GM12878 (cell line): ENCODE measurements at regions not wholly inside any gene's neighbourhood (a gene's known extent, or its start where the extent isn't known, plus 50 kb on each side); places are given as distances from the start of the nearest gene placed in this dataset.

Source experiments
- ATAC-seq: fragments of 200-7000 bp; cut with Tn5 transposase; 3 replicates; pipeline ENCODE4 v1.9.1; 2020; ENCODE audit warnings: mild to moderate bottlenecking, moderate library complexity
- BruUV-seq: library from RNA; stranded (reverse); fragments of 400-500 nt; replicated peaks from 2 replicates; lab custom pipeline; 2021; lab: Mats Ljungman, UMichigan
- CTCF ChIA-PET: fragments of 300-600 bp; sonication (Branson Sonifier 250); formaldehyde crosslinking; extraction: SDS; loops from one replicate; lab custom pipeline; 2021; ENCODE audit warnings: inconsistent platforms; lab: Yijun Ruan, JAX
- POLR2A ChIA-PET: fragments of 350-600 bp; formaldehyde crosslinking; extraction: SDS; loops from one replicate; lab custom pipeline; 2021; ENCODE audit warnings: inconsistent platforms; lab: Charles Lee
- RAD21 ChIA-PET: fragments of 300-600 bp; sonication (Branson Sonifier 250); formaldehyde crosslinking; loops from one replicate; lab custom pipeline; 2023; ENCODE audit warnings: antibody characterized with exemption; ENCODE audit not compliant: unreplicated experiment; lab: Charles Lee
- SMC1A ChIA-PET: fragments of 300-600 bp; sonication (Branson Sonifier 250); formaldehyde crosslinking; loops from one replicate; lab custom pipeline; 2023; ENCODE audit not compliant: unreplicated experiment, uncharacterized antibody; lab: Charles Lee
- DNase-seq: peaks from one replicate; pipeline ENCODE4 v3.0.0-alpha.2; 2011; ENCODE audit warnings: low read depth, low spot score
- FAIRE-seq: peaks from 3 replicates; lab custom pipeline; 2011; peaks lifted over from hg19 to GRCh38; lab: Jason Lieb, UNC
- H2AFZ ChIP-seq: 2 replicates; pipeline ENCODE4 v1.6.0; 2011; ENCODE audit warnings: low read depth, low read length, control low read depth; ENCODE audit not compliant: control insufficient read depth
- H3K27ac ChIP-seq: 2 replicates; pipeline ENCODE4 v1.5.1; 2011; ENCODE audit warnings: control low read depth; ENCODE audit not compliant: control insufficient read depth, insufficient read depth
- H3K27me3 ChIP-seq, 2 experiments: replicated peaks in 1 of 2; 2 replicates each; pipeline versions ENCODE4 v1.6.0 to v1.6.1; 2011; ENCODE audit warnings: low read length in 1 of 2; ENCODE audit not compliant: control insufficient read depth in 2 of 2, insufficient read depth in 2 of 2
- H3K36me3 ChIP-seq, 2 experiments: 2 replicates each; pipeline ENCODE4 v1.5.1; 2011; ENCODE audit warnings: low read length in 1 of 2; ENCODE audit not compliant: control insufficient read depth in 2 of 2, insufficient read depth in 2 of 2
- H3K4me1 ChIP-seq: 2 replicates; pipeline ENCODE4 v1.6.1; 2011; ENCODE audit warnings: mild to moderate bottlenecking, low read length, moderate library complexity, mixed read lengths; ENCODE audit not compliant: control insufficient read depth, insufficient read depth
- H3K4me2 ChIP-seq: 2 replicates; pipeline ENCODE4 v1.6.0; 2011; ENCODE audit warnings: control low read depth; ENCODE audit not compliant: control insufficient read depth, insufficient read depth
- H3K4me3 ChIP-seq: fragments of 200-600 bp; sonication (generic); 2 replicates; pipeline ENCODE4 v1.5.1; 2016
- H3K79me2 ChIP-seq: 2 replicates; pipeline ENCODE4 v1.6.0; 2011; ENCODE audit warnings: low read length; ENCODE audit not compliant: control insufficient read depth, insufficient read depth
- H3K9ac ChIP-seq: 2 replicates; pipeline ENCODE4 v1.8.0; 2011; ENCODE audit warnings: low read length, control low read depth, mixed read lengths; ENCODE audit not compliant: control insufficient read depth, insufficient read depth
- H3K9me3 ChIP-seq: replicated peaks from 3 replicates; pipeline ENCODE4 v1.5.1; 2011; ENCODE audit warnings: mild to moderate bottlenecking, low read length; ENCODE audit not compliant: control insufficient read depth, insufficient read depth
- H4K20me1 ChIP-seq: 2 replicates; pipeline ENCODE4 v1.6.0; 2011; ENCODE audit not compliant: control insufficient read depth, insufficient read depth
- ASH2L ChIP-seq: fragments of 300-600, 200-600 bp; sonication (generic); IDR thresholded peaks from 2 replicates; pipeline ENCODE4 v1.6.1; 2017; ENCODE audit warnings: low read depth, mild to moderate bottlenecking, borderline replicate concordance
- BHLHE40 ChIP-seq, 2 experiments: fragments of 450-650 bp in 1 of 2; IDR thresholded peaks; 2 replicates each; pipeline ENCODE4 v1.6.1; 2011 to 2017; ENCODE audit warnings: low read depth in 2 of 2, borderline replicate concordance in 1 of 2, improper control_type of control experiment in 1 of 2, low read length in 1 of 2, mild to moderate bottlenecking in 1 of 2
- CBX3 ChIP-seq: fragments of 200-600 bp; sonication (generic); IDR thresholded peaks from 2 replicates; pipeline ENCODE4 v1.6.1; 2016; ENCODE audit warnings: low read depth, borderline replicate concordance
- CHD2 ChIP-seq: IDR thresholded peaks from 2 replicates; pipeline ENCODE4 v1.6.1; 2011; ENCODE audit warnings: low read depth, low read length, improper control_type of control experiment, borderline replicate concordance
- EZH2 ChIP-seq: IDR thresholded peaks from 2 replicates; pipeline ENCODE4 v1.6.1; 2012; ENCODE audit warnings: low read depth, mild to moderate bottlenecking, control low read depth, inconsistent platforms, low read length, borderline replicate concordance; ENCODE audit not compliant: control insufficient read depth
- GATAD2B ChIP-seq: fragments of 450-650 bp; conservative IDR thresholded peaks from 2 replicates; pipeline ENCODE4 v1.6.1; 2017; ENCODE audit warnings: low read depth, mild to moderate bottlenecking, moderate library complexity
- HCFC1 ChIP-seq: fragments of 150-350 bp; IDR thresholded peaks from 2 replicates; pipeline ENCODE4 v1.6.1; 2014; ENCODE audit warnings: low read length
- IKZF1 ChIP-seq: fragments of 450-650 bp; conservative IDR thresholded peaks from 2 replicates; pipeline ENCODE4 v1.6.1; 2017; ENCODE audit warnings: antibody characterized with exemption, mild to moderate bottlenecking
- MEF2B ChIP-seq: fragments of 450-650 bp; IDR thresholded peaks from 2 replicates; pipeline ENCODE4 v1.6.1; 2018; ENCODE audit warnings: mild to moderate bottlenecking, moderate library complexity; ENCODE audit not compliant: partially characterized antibody, poor library complexity, severe bottlenecking
- NR2C2 ChIP-seq: IDR thresholded peaks from 2 replicates; pipeline ENCODE4 v1.6.1; 2011; ENCODE audit warnings: borderline replicate concordance, low read depth; ENCODE audit not compliant: control insufficient read depth, insufficient read length
- NR2F1 ChIP-seq: fragments of 450-650 bp; conservative IDR thresholded peaks from 2 replicates; pipeline ENCODE4 v1.6.1; 2017; ENCODE audit warnings: mild to moderate bottlenecking
- RCOR1 ChIP-seq: conservative IDR thresholded peaks from 2 replicates; pipeline ENCODE4 v1.6.1; 2012; ENCODE audit warnings: low read depth, low read length, improper control_type of control experiment
- SPI1 ChIP-seq: IDR thresholded peaks from 2 replicates; pipeline ENCODE4 v1.6.1; 2011; ENCODE audit warnings: low read depth, mild to moderate bottlenecking, low read length, moderate library complexity, borderline replicate concordance; ENCODE audit not compliant: insufficient read depth
- STAT1 ChIP-seq: fragments of 450-650 bp; conservative IDR thresholded peaks from 2 replicates; pipeline ENCODE4 v1.6.1; 2014; ENCODE audit warnings: antibody characterized with exemption, mild to moderate bottlenecking
- USF2 ChIP-seq: IDR thresholded peaks from 2 replicates; pipeline ENCODE4 v1.6.1; 2011; ENCODE audit warnings: low read depth, low read length, improper control_type of control experiment, borderline replicate concordance
- WGBS: methylation state at CpG from one replicate; pipeline ENCODE4 v1.1.6; 2016; ENCODE audit warnings: low lambda C conversion rate; ENCODE audit not compliant: insufficient replicate concordance, insufficient coverage; ENCODE audit errors: missing lambda C conversion rate; 5-methylcytosine and 5-hydroxymethylcytosine counted together
- in situ Hi-C: fragments of 300-500 bp; cut with MboI; formaldehyde crosslinking; loops from 9 replicates; pipeline ENCODE4 v1.14.3; 2018; ENCODE audit warnings: mixed read lengths
- intact Hi-C: fragments of 100-400 bp; cut with micrococcal nuclease; formaldehyde crosslinking; loops from one replicate; pipeline ENCODE4 v1.14.2; 2022; ENCODE audit not compliant: unreplicated experiment
- TF ChIP-seq, protein P1 (sequence below): fragments of 450-650 bp; IDR thresholded peaks from 2 replicates; pipeline ENCODE4 v1.6.1; 2017; ENCODE audit warnings: low read depth, mild to moderate bottlenecking, moderate library complexity

- TF ChIP-seq, protein P1, sequence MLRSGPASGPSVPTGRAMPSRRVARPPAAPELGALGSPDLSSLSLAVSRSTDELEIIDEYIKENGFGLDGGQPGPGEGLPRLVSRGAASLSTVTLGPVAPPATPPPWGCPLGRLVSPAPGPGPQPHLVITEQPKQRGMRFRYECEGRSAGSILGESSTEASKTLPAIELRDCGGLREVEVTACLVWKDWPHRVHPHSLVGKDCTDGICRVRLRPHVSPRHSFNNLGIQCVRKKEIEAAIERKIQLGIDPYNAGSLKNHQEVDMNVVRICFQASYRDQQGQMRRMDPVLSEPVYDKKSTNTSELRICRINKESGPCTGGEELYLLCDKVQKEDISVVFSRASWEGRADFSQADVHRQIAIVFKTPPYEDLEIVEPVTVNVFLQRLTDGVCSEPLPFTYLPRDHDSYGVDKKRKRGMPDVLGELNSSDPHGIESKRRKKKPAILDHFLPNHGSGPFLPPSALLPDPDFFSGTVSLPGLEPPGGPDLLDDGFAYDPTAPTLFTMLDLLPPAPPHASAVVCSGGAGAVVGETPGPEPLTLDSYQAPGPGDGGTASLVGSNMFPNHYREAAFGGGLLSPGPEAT, result no peak
- TF ChIP-seq ASH2L (no peak), STAT1 (no peak)
Measured at GRCh38 chr17:77771145-77771544, 187.4 kb upstream of the TNRC6C start (continued).

DNA sequence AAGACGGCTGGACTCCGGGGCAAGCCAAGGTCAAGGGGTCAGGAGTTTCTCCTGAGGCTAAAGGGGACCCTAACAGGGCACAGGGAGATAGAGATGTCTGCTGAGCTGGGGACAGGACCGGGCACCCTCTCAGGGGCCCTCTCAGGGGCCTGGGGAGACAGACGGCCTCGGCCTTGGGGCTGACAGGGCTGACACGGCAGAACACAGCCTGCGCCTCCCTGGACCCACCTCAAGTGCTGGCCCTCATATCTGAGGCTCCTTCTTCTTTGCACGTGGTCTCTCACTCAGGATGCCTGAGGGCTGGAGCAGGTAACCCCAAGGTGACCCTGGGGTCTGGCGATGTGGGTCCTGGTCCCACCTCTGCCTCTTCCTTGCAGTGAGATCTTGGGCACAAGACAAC lies 186.9 kb upstream of the TNRC6C start:
- no peaks in the 10 kb centered on the region for H3K9me3 ChIP-seq
- DNase-seq, result no peak
- FAIRE-seq, result no peak
- in situ Hi-C loops, result loop anchor here (5.0 kb wide), 1 partner anchor 246 kb away; no protein-coding TSS in a partner anchor
- no peaks in the 10 kb centered on the region for H3K36me3 ChIP-seq
- H3K79me2 ChIP-seq, result no peaks in the 10 kb centered on the region
- H3K27ac ChIP-seq, result no peak overlapping the region
- intact Hi-C loops, result no loop called here
- 0 out of 2 replicates have a peak, but pooled peaks cover 4% of the 10 kb centered on the region for H4K20me1 ChIP-seq
- ChIA-PET CTCF (interaction anchor here (0.6 to 7.1 kb wide), 5 partner anchors 145 to 247 kb away, joined by 3 to 111 read pairs (median 5); no protein-coding TSS in a partner anchor), POLR2A (no interaction called here), RAD21 (interaction anchor here (1.0 to 3.1 kb wide), 6 partner anchors 49 to 248 kb away, joined by 3 to 9 read pairs (median 6); partner anchors contain the start of gene TNRC6C), SMC1A (interaction anchor here (0.9 to 3.8 kb wide), 3 partner anchors 115 to 242 kb away, joined by 3 to 25 read pairs (median 4); no protein-coding TSS in a partner anchor)
- H3K27me3 ChIP-seq, result no peaks in the 10 kb centered on the region
- no peak overlapping the region for H3K4me2 ChIP-seq
- no peaks in the 10 kb centered on the region for H3K4me1 ChIP-seq
- no TSS peak for BruUV-seq
- no peak overlapping the region for H3K9ac ChIP-seq
- H3K4me3 ChIP-seq, result no peak overlapping the region
- no peak for ATAC-seq
- H2AFZ ChIP-seq, result no peak overlapping the region
- no peak for TF ChIP-seq CHD2
- TF ChIP-seq EZH2, result no peak
- no peak for TF ChIP-seq USF2
- TF ChIP-seq BHLHE40 (IDR thresholded peaks at IDR 0.05; ENCODE audit: borderline replicate concordance in 1 of 2, low read depth in 2 of 2, low read length in 1 of 2), result no peak
- TF ChIP-seq RCOR1, result no peak
- no peak for TF ChIP-seq IKZF1
- no peak for TF ChIP-seq GATAD2B
- no peak for TF ChIP-seq STAT1
- no peak for TF ChIP-seq SPI1
- no peak for TF ChIP-seq NR2F1
- no peak for TF ChIP-seq NR2C2
- TF ChIP-seq HCFC1, result no peak
- no peak for TF ChIP-seq MEF2B
- TF ChIP-seq CBX3, result no peak
- 19% methylated on average over 9 of the region's 9 CpGs for WGBS
